Colonic mucosa (tissue), 4 donors: ENCODE measurements at regions not wholly inside any gene's neighbourhood (a gene's known extent, or its start where the extent isn't known, plus 50 kb on each side); places are given as distances from the start of the nearest gene placed in this dataset.

Source experiments
- DNase-seq: peaks from one replicate; pipeline ENCODE4 v3.0.0-alpha.2; 2020
- H3K27ac ChIP-seq: fragments of 200-600 bp; one replicate; pipeline ENCODE4 v1.8.0; 2021
- H3K27me3 ChIP-seq: fragments of 200-600 bp; one replicate; pipeline ENCODE4 v1.8.0; 2021
- H3K36me3 ChIP-seq: fragments of 200-600 bp; one replicate; pipeline ENCODE4 v1.8.0; 2021
- H3K4me1 ChIP-seq: fragments of 200-600 bp; one replicate; pipeline ENCODE4 v1.8.0; 2021; ENCODE audit warnings: mild to moderate bottlenecking
- H3K4me3 ChIP-seq: fragments of 200-600 bp; one replicate; pipeline ENCODE4 v1.8.0; 2021
- H3K9ac ChIP-seq, 2 donors: one replicate each; pipeline ENCODE4 v1.7.0; 2013; ENCODE audit warnings: control low read depth in 2 of 2, low read depth in 2 of 2, low read length in 2 of 2
- H3K9me3 ChIP-seq: fragments of 200-600 bp; one replicate; pipeline ENCODE4 v1.8.0; 2021
- CTCF ChIP-seq: fragments of 200-600 bp; IDR thresholded peaks from one replicate; pipeline ENCODE4 v1.8.0; 2022; ENCODE audit warnings: antibody characterized with exemption, mild to moderate bottlenecking
- intact Hi-C: fragments of 100-400 bp; cut with DNase I; formaldehyde crosslinking; loops from one replicate; pipeline ENCODE4 v1.14.1; 2022
- donor health status: healthy.
- donor health status: DM: no; HTN: no; CAD: no.
- donor health status: DM: no; HTN: no; CAD: no.

GRCh38 chr5:8895062-8895461 is 650.8 kb downstream of the SEMA5A start:
- no peak overlapping the region for H3K9ac ChIP-seq
- no peaks in the 10 kb centered on the region for H3K9me3 ChIP-seq
- intact Hi-C loops: no loop called here

GRCh38 chr5:8895599-8895998 is 650.3 kb downstream of the SEMA5A start:
- Histone ChIP-seq H3K27ac (no peak overlapping the region), H3K9ac (no peak overlapping the region), H3K4me3 (no peak overlapping the region), H3K9me3 (no peaks in the 10 kb centered on the region), H3K36me3 (no peaks in the 10 kb centered on the region), H3K27me3 (no peaks in the 10 kb centered on the region), H3K4me1 (no peaks in the 10 kb centered on the region)
- no peak for TF ChIP-seq CTCF
- no peak for DNase-seq
- intact Hi-C loops: no loop called here

More at GRCh38 chr5:8895062-8895461, 650.8 kb downstream of the SEMA5A start:
- Histone ChIP-seq H3K27ac (no peak overlapping the region), H3K4me1 (no peaks in the 10 kb centered on the region), H3K36me3 (no peaks in the 10 kb centered on the region), H3K4me3 (no peak overlapping the region), H3K27me3 (no peaks in the 10 kb centered on the region)
- no peak for TF ChIP-seq CTCF
- no peak for DNase-seq

- no peaks in the 10 kb centered on the region for H3K9me3 ChIP-seq
- H3K27ac ChIP-seq: no peak overlapping the region
- no peak for DNase-seq
- TF ChIP-seq CTCF: no peak
- no peak overlapping the region for H3K9ac ChIP-seq
- no peaks in the 10 kb centered on the region for H3K27me3 ChIP-seq
- no peak overlapping the region for H3K4me3 ChIP-seq
- H3K4me1 ChIP-seq: no peaks in the 10 kb centered on the region
- H3K36me3 ChIP-seq: no peaks in the 10 kb centered on the region
- intact Hi-C loops: no loop called here
Observed at GRCh38 chr5:8897316-8897715, 648.6 kb downstream of the SEMA5A start.

- Histone ChIP-seq H3K9ac (no peak overlapping the region), H3K4me3 (no peak overlapping the region), H3K27ac (no peak overlapping the region), H3K9me3 (no peaks in the 10 kb centered on the region), H3K27me3 (no peaks in the 10 kb centered on the region), H3K36me3 (no peaks in the 10 kb centered on the region), H3K4me1 (no peaks in the 10 kb centered on the region)
- peak; percentile 27 for DNase-seq
- TF ChIP-seq CTCF: no peak
- intact Hi-C loops: no loop called here
Observed at GRCh38 chr5:8905021-8905420, 640.9 kb downstream of the SEMA5A start.

GRCh38 chr5:8906303-8906967 is 639.4 kb downstream of the SEMA5A start:
- no peak for DNase-seq
- no peak overlapping the region for H3K9ac ChIP-seq
- H3K27ac ChIP-seq: no peak overlapping the region
- H3K36me3 ChIP-seq: no peaks in the 10 kb centered on the region
- H3K4me3 ChIP-seq: no peak overlapping the region
- no peaks in the 10 kb centered on the region for H3K4me1 ChIP-seq
- H3K9me3 ChIP-seq: no peaks in the 10 kb centered on the region
- no peak for TF ChIP-seq CTCF
- intact Hi-C loops: no loop called here
- no peaks in the 10 kb centered on the region for H3K27me3 ChIP-seq
